Astrocyte of the cerebellum (primary cell): ENCODE measurements at regions not wholly inside any gene's neighbourhood (a gene's known extent, or its start where the extent isn't known, plus 50 kb on each side); places are given as distances from the start of the nearest gene placed in this dataset.
A peak's percentile ranks its signal among the peaks of the same experiment; 100 is the strongest.

ENCODE experiments used
- DNase-seq: peaks from one replicate; pipeline ENCODE4 v3.0.0-alpha.2; 2011; ENCODE audit warnings: low read depth
- H3K4me3 ChIP-seq: 2 replicates; pipeline ENCODE4 v1.5.1; 2011; ENCODE audit warnings: mild to moderate bottlenecking, low read depth, low read length, moderate library complexity
- CTCF ChIP-seq: IDR thresholded peaks from 2 replicates; pipeline ENCODE4 v1.5.1; 2012; ENCODE audit warnings: low read length, low read depth, moderate library complexity, mild to moderate bottlenecking; ENCODE audit errors: missing control alignments
- in situ Hi-C: cut with HindIII; loops from 2 replicates; pipeline ENCODE4 v1.10.0; 2017; ENCODE audit warnings: low sequenced_read_pairs

- no peak overlapping the region for H3K4me3 ChIP-seq
- in situ Hi-C loops, result no loop called here
- no peak for TF ChIP-seq CTCF
- peak; percentile 73 for DNase-seq
These were observed 121.8 kb downstream of the TBC1D30 start for GRCh38 chr12:64946132-64946829.

- no peak for DNase-seq
- no peak overlapping the region for H3K4me3 ChIP-seq
- in situ Hi-C loops, result no loop called here
- TF ChIP-seq CTCF, result no peak
These were observed 126.4 kb downstream of the TBC1D30 start for GRCh38 chr12:64950711-64951298.

GRCh38 chr12:64951944-64952343, 127.5 kb downstream of the TBC1D30 start:
- DNase-seq, result no peak
- in situ Hi-C loops, result no loop called here
- no peak for TF ChIP-seq CTCF
- no peak overlapping the region for H3K4me3 ChIP-seq

GRCh38 chr12:64955746-64956145, 131.3 kb downstream of the TBC1D30 start:
- no peak overlapping the region for H3K4me3 ChIP-seq
- no peak for TF ChIP-seq CTCF
- DNase-seq, result no peak
- in situ Hi-C loops, result no loop called here

- in situ Hi-C loops, result no loop called here
- TF ChIP-seq CTCF, result no peak
- no peak overlapping the region for H3K4me3 ChIP-seq
- DNase-seq, result no peak
These were observed 141.5 kb downstream of the TBC1D30 start for GRCh38 chr12:64965920-64966319.

GRCh38 chr12:64968989-64969819, 144.8 kb downstream of the TBC1D30 start:
- TF ChIP-seq CTCF, result no peak
- H3K4me3 ChIP-seq, result no peak overlapping the region

More at GRCh38 chr12:64968989-64969819, 144.8 kb downstream of the TBC1D30 start:
- DNase-seq, result peak; percentile 12
- in situ Hi-C loops, result no loop called here
